Body of pancreas (tissue), 4 donors: ENCODE measurements at regions not wholly inside any gene's neighbourhood (a gene's known extent, or its start where the extent isn't known, plus 50 kb on each side); places are given as distances from the start of the nearest gene placed in this dataset.

ENCODE experiments used
- POLR2A ChIP-seq, 3 donors: fragments of 450-650 bp; IDR thresholded peaks; one replicate each; pipeline ENCODE4 v1.6.1; 2016; ENCODE audit warnings: antibody characterized with exemption in 3 of 3, mild to moderate bottlenecking in 2 of 3
- TF ChIP-seq, protein P1 (sequence below), 7 experiments: fragments of 450-650 bp in 4 of 7; fragments of 200-600 bp in 3 of 7; sonication (generic) in 3 of 7; IDR thresholded peaks; one replicate each; pipeline ENCODE4 v1.5.1; 2016 to 2019; ENCODE audit warnings: antibody characterized with exemption in 7 of 7

DNA sequence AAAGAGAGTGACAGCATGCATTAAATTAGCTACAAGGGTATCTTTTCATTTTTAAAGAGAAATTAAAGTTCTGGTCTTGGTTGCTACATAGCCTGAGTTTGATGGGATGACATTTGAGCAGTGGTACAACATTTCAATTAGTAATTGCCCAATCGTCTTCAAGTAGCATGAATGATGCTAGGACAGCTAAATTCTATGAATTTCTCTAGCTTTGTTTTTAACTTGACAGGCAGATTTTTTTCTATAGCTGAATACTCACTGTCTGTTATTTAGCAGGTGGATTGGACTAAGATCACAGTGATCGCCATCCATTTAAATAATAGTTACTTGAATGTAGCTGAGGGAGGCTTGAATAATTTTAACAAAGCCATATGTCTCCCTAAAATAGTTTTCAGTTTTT, 162.2 kb downstream of the OXSM start:
- TF ChIP-seq, protein P1, sequence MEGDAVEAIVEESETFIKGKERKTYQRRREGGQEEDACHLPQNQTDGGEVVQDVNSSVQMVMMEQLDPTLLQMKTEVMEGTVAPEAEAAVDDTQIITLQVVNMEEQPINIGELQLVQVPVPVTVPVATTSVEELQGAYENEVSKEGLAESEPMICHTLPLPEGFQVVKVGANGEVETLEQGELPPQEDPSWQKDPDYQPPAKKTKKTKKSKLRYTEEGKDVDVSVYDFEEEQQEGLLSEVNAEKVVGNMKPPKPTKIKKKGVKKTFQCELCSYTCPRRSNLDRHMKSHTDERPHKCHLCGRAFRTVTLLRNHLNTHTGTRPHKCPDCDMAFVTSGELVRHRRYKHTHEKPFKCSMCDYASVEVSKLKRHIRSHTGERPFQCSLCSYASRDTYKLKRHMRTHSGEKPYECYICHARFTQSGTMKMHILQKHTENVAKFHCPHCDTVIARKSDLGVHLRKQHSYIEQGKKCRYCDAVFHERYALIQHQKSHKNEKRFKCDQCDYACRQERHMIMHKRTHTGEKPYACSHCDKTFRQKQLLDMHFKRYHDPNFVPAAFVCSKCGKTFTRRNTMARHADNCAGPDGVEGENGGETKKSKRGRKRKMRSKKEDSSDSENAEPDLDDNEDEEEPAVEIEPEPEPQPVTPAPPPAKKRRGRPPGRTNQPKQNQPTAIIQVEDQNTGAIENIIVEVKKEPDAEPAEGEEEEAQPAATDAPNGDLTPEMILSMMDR (IDR thresholded peaks at IDR 0.05), result no peak
- no peak for TF ChIP-seq POLR2A (IDR thresholded peaks at IDR 0.05)
